T-helper 1 cell (primary cell): ENCODE measurements at regions not wholly inside any gene's neighbourhood (a gene's known extent, or its start where the extent isn't known, plus 50 kb on each side); places are given as distances from the start of the nearest gene placed in this dataset.

Source experiments
- DNase-seq, 5 donors: peaks; one replicate each; pipeline ENCODE4 v3.0.0-alpha.2; 2012 to 2020

GRCh38 chr20:58087562-58087858, 140.9 kb downstream of the ANKRD60 start:
- no peak for DNase-seq

- DNase-seq: no peak
Observed at GRCh38 chr20:58086763-58087561, 141.5 kb downstream of the ANKRD60 start.

GRCh38 chr20:58084966-58085365, 143.5 kb downstream of the ANKRD60 start:
- no peak for DNase-seq

- DNase-seq: no peak
Observed at GRCh38 chr20:58084566-58084965, 143.9 kb downstream of the ANKRD60 start.

GRCh38 chr20:58081846-58082245, 146.6 kb downstream of the ANKRD60 start:
- DNase-seq: no peak

- DNase-seq: no peak
Observed at GRCh38 chr20:58078741-58079522, 149.5 kb downstream of the ANKRD60 start.

- no peak for DNase-seq
Observed at GRCh38 chr20:58077282-58077681, 151.2 kb downstream of the ANKRD60 start.

GRCh38 chr20:58076405-58076804, 152.0 kb downstream of the ANKRD60 start:
- no peak for DNase-seq

- DNase-seq: no peak
Observed at GRCh38 chr20:58075586-58076345, 152.7 kb downstream of the ANKRD60 start.

GRCh38 chr20:58073945-58074856, 154.3 kb downstream of the ANKRD60 start:
- no peak for DNase-seq

GRCh38 chr20:58072695-58073671, 155.5 kb downstream of the ANKRD60 start:
- DNase-seq: no peak

- no peak for DNase-seq
Observed at GRCh38 chr20:58071991-58072390, 156.5 kb downstream of the ANKRD60 start.

- DNase-seq: no peak
Observed at GRCh38 chr20:58071298-58071697, 157.2 kb downstream of the ANKRD60 start.

GRCh38 chr20:58070664-58071196, 157.7 kb downstream of the ANKRD60 start:
- no peak for DNase-seq

GRCh38 chr20:58069796-58070663, 158.4 kb downstream of the ANKRD60 start:
- DNase-seq: no peak

- no peak for DNase-seq
Observed at GRCh38 chr20:58069207-58069606, 159.2 kb downstream of the ANKRD60 start.

GRCh38 chr20:58065508-58066361, 162.7 kb downstream of the ANKRD60 start:
- no peak for DNase-seq

GRCh38 chr20:58064411-58065010, 163.9 kb downstream of the ANKRD60 start:
- no peak for DNase-seq

GRCh38 chr20:58059260-58059544, 169.3 kb downstream of the ANKRD60 start:
- DNase-seq: no peak
